Activated gamma-delta T cell treated with Interleukin-2 at 50 U/mL for 16 hours (primary cell): ENCODE measurements at regions not wholly inside any gene's neighbourhood (a gene's known extent, or its start where the extent isn't known, plus 50 kb on each side); places are given as distances from the start of the nearest gene placed in this dataset.

ENCODE experiments used
- DNase-seq: peaks from one replicate; pipeline ENCODE4 v3.0.0-alpha.2; 2020

GRCh38 chr22:48450188-48450825 lies 1377.4 kb downstream of the BRD1 start:
- DNase-seq: no peak

- DNase-seq: no peak
Observed at GRCh38 chr22:48449466-48450187, 1378.0 kb downstream of the BRD1 start.

GRCh38 chr22:48448821-48449220 lies 1378.9 kb downstream of the BRD1 start:
- no peak for DNase-seq

GRCh38 chr22:48445113-48445827 lies 1382.4 kb downstream of the BRD1 start:
- DNase-seq: no peak

GRCh38 chr22:48444320-48445112 lies 1383.2 kb downstream of the BRD1 start:
- DNase-seq: no peak

GRCh38 chr22:48443680-48444079 lies 1384.0 kb downstream of the BRD1 start:
- no peak for DNase-seq

- DNase-seq: no peak
Observed at GRCh38 chr22:48442663-48443062, 1385.0 kb downstream of the BRD1 start.

- DNase-seq: no peak
Observed at GRCh38 chr22:48441553-48441850, 1386.2 kb downstream of the BRD1 start.

- DNase-seq: no peak
Observed at GRCh38 chr22:48440673-48441552, 1386.8 kb downstream of the BRD1 start.

DNA sequence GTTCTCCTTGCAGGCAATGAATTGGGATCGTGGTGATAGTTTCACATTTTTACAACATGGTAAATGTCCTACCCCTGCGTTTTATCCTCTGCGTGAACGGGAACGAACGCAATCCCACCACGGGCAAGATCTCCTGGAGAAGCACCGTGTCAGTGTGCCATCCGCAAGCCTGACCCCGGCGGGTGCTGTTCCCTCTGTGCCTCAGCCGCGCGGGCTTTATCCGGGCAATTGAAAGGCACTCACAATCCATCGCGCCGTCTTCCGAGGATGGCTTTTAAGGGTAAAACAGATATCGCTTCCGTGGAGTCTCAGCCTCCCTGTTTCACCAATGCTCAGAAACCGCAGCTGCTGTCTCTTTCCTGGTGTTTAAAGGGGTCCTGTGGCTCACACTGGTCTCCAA lies 1387.5 kb downstream of the BRD1 start:
- no peak for DNase-seq

- DNase-seq: no peak
Observed at GRCh38 chr22:48439560-48440135, 1388.0 kb downstream of the BRD1 start.

GRCh38 chr22:48438800-48439559 lies 1388.7 kb downstream of the BRD1 start:
- DNase-seq: no peak

DNA sequence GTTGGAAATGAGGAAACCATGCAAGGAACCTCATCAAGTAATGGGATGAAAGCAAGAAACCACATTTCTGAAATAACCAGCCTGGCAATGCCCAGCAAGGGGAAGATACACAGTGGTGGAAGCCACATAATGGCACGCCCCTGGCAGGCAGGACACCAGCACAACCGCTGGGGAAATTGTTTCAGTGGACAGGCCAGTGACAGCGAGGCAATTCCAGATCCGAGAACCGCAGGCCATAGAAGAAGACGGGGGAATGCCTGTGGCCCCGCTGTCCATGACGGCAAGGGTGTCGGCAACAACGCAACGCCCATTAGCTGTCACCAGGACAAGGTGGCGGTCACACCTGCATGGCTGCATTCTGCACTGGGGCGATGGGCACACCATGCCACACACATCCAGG lies 1389.6 kb downstream of the BRD1 start:
- DNase-seq: no peak

DNA sequence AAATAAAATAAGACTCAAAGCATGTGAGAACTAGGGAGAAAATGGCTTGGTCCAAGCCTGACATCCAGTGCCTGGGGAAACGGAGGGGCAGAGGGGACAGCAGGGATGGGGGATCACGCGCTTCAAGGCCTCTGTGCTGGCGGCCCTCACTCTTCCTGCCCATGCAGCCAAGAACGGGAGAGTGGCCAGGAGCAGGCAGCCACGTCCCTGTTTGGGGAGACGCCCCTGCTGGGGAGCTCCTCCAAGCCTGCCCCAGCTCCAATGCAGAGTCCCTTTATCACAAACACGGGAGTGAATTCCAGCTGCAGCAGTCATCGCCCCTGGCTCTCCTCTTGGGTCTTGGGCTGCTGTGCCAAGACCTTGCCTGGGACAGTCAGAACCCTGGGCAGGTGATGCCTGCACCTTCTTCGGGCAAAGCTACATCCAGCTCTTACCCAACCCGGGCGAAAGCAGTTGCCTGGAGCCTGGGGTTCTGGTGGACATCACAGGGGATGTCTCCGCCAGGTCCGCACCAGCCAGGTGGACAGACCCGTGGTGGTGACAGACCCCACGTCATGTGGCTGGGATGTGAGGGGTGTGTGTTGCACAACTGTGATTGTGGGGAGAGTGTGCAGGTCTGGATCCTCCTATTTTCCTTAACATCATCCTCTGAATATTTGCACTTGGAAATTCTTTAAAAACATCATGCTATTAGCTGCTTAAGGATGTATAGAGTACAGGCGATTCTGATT lies 1391.3 kb downstream of the BRD1 start:
- DNase-seq: no peak

DNA sequence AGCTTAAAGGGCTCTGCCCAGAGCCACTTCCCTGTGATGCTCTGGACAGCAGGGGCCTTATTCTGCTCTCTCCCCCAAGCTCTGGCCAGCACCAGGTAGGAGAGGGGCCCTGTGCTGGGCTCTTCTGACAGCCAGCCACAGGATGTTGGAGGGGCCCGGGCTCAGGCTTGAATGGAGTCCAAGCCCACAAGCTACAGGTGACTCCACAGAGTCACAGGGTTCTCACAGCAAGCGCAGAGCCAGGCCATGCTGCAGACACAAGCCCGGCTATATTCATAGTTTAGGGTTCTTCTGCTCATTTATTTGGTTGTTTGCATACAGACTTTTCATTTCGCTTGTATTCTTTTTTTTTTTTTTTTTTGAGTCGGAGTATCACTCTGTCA lies 1392.8 kb downstream of the BRD1 start:
- no peak for DNase-seq

DNA sequence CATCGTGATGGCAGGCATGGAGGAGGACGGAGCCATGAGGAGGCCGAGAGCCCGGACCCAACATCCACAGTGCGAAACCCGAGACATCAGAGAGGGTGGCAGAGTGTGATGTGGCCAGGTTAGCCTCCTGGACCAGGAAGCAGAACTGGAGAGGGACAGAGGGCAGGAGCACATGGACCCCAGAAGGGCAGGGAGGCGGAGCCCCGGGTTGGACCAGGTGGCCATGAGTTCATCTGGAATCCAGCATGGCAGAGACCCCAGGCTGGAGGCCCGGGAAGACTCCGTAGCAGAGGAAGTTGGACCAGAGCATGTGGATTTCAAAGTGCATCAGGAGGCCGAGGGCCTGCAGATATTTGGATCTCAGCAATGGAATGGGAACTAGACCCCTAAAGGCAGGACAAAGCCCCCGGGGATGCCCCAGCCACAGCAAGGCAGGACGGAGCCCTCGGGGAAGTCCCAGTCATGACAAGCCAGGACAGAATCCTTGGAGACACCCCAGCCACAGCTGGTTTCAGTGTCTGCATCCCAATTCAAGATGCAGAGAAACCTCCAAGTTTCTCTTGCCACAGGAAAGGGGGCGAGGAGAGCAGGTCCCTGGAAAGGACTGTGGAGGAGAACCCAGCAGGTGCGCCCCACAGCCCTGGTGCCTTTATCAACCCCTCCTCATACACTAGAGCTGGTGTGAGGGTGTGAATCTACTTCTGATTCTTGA lies 1393.4 kb downstream of the BRD1 start:
- DNase-seq: no peak

- DNase-seq: no peak
Observed at GRCh38 chr22:48433647-48434046, 1394.0 kb downstream of the BRD1 start.

- no peak for DNase-seq
Observed at GRCh38 chr22:48432781-48433518, 1394.7 kb downstream of the BRD1 start.
